Stimulated activated CD8-positive, alpha-beta memory T cell treated with anti-CD3 and anti-CD28 coated beads, Interleukin-4, amount 100 ng/mL, for 48 hours (primary cell): ENCODE measurements at regions not wholly inside any gene's neighbourhood (a gene's known extent, or its start where the extent isn't known, plus 50 kb on each side); places are given as distances from the start of the nearest gene placed in this dataset.

Experiments
- DNase-seq: peaks from one replicate; pipeline ENCODE4 v3.0.0-alpha.2; 2020

DNA sequence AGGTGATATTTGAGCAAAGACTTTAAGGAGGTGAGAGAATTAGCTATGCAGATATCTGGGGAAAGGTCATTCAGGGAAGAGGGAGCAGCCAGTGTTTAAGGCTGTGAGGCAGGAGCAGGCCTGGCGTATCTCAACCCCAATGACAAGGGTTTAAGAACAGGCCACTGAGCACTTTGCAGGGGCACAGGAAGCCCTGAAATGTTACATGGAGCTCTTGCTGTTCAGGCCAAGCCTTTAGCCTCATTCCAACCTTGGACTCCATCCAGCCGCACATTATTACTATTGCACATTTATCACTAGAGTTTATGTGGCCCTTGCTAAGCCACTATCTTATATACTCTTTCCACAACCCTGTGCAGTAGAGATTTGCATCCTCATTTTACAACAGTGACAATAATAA is 114.0 kb downstream of the EFNB1 start:
- no peak for DNase-seq

DNA sequence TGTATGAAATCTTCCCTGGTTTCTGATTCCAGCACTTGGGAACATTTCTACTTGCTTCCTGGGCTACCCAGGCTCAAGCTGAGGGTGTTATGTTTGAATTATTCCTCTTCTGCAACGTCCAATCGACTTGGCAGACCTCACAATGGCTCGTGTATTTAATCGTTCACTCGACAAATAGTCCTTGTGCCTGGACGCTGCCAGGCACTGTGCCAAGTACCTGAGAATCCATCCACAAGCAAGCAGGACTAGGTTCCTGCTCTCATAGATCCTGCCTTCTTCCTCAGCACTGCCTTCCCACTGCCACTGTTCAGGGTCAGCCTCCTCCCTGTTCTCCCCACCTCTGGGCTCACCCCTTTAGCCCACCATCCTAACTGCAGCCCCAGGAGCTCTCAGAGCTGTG is 113.3 kb downstream of the EFNB1 start:
- DNase-seq: no peak

DNA sequence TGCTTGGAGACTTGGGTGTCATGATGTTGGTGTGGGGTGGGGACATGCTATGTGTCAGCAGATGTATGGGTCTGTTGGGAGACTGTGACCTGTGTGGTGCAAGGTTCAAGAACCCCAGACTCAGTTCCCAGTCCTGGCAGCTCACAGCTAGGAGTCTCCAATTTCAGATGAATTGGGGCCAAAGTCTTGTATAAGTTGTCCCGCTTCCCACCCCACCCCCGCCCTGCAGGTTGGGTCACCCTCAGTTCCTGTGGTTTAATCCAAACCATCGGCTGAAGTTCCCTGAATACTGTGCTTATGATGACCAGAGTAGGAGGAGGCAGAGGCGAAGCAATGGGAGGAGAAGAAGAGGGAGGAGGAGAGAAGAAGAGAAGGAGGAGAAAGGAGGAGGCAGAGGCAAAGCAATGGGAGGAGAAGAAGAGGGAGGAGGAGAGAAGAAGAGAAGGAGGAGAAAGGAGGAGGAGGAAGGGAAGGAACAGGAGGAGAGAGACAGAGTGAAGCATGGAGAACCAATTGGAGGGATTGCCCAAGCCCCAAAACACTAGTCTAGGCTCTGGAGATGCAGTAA is 112.6 kb downstream of the EFNB1 start:
- DNase-seq: no peak

DNA sequence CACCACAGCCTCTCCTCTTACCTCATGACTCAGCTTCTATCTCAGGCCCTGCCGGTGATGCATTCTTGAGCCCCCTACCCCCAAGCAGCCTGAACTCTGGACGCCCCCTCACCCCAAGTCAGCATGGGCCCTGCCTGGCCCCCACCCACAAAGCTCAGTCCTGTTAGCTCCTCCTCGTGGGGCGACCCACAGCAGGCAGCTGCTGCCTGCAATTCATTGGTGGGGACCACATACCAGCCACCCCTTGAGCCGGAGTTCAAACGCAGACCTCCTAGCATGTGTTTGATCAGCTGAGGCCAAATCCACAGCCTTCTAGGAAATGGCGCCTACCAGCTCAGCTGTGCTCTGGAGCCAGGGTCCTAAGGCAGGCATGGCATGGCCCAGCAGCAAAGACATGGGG is 111.8 kb downstream of the EFNB1 start:
- no peak for DNase-seq

DNA sequence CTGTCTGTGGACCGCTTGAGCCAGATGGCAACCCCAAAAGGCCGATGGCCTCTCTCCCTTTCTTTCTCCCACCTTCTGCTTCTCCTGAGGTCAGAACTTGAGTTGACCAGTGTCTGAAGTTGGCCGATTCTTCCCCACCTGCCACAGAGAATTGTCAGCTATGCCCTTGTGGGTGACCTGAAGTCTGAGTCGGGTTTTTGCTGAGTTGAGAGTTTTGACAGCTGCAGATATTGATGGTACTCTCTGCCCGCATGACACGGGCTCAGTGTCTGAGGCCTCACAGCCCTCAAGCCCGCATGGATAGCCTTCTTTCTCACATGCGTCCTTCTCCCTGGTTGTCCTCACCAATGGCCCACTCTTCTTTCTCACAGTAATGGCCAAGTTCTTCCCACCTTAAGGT is 111.0 kb downstream of the EFNB1 start:
- DNase-seq: no peak

DNA sequence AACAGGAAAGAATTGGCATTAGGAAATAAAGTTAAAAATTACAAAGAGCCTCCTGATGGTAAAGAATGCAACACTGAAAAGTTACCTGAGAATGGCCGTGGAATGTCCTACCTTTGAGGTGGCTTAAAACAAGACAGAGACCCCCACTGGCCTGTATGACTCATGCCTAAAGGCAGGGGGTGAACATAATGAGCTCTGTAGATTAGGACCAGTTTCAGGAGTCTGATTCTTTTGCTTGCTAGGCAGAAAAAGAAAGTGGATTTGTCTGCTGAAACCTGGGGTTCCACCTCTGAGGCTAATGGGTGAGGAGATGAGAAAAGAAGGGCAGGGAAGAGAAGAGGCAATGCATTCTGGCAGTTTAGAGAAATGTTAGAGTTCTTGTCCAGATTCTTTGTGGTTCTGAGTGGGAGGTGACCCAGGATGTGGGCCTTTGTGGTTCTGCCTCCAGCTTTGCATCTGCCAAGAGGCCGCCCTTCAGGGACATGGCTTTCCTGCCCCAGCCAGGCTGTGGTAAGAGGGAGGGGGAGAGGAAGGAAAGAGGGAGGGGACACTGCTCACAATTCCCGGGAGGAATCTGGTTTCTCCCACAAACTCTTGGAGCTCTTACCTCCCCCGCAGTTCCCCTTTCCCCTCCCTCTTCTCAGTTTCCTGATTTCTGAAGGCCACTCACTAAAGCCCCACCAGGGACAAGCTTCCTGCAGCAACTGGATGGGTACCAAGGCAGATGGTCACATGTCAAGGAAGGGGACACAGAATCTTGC is 109.6 kb downstream of the EFNB1 start:
- no peak for DNase-seq

DNA sequence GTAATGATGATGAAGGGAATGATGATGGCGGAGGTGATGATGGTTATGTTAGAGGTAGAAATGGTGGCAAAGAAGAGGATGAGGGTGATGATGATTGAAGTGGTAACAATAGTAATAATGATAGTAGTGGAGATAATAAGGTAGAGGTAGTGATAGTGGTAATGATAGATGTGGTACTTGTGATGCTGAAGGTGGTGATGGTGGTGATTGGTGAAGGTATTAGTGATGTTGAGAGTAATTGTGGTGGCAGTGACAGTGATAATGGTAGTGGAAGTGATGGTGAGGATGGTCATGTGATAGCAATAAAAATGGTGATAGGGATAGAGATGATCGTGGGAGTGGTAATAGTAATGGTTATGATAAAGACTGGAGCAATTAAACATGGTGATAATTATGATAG is 108.8 kb downstream of the EFNB1 start:
- DNase-seq: no peak

DNA sequence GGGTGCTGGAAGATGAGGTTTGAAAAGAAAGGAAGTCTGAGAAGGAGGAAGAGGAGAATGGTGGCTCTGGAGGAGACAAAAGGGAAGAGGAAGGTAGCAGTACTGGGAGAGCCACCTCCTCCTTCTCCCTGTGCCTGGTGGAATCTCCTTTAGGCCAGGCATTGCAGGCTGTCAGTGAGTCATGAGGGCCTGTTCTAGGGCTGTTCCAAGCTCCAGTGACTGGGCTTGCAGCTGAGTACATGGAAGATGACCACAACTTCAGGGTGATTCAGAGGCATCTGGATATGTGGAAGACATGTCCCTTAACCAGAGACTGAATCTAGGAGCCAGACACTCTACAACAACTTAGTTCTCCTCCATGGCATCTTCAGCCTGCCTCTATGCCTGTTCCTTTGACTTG is 107.8 kb downstream of the EFNB1 start:
- DNase-seq: no peak

DNA sequence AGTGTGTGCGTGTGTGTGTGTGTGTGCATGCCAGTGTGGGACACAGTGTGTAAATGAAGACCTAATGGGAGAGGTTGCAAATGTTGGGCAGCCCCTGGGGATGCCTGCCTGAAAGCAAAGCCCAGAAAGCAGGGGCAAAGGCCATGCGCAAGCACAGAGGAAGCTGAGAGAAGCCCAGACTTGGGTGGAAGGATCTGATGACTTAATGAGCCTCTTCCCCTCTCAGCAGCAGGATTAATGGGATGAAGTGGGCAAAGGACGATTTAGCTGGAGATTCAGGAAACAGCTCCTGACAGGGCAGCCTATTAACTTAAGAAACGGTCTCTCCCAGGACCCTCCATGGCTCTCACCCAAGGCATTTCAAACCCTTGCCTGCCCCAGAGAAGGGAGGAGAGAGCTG is 107.3 kb downstream of the EFNB1 start:
- no peak for DNase-seq

DNA sequence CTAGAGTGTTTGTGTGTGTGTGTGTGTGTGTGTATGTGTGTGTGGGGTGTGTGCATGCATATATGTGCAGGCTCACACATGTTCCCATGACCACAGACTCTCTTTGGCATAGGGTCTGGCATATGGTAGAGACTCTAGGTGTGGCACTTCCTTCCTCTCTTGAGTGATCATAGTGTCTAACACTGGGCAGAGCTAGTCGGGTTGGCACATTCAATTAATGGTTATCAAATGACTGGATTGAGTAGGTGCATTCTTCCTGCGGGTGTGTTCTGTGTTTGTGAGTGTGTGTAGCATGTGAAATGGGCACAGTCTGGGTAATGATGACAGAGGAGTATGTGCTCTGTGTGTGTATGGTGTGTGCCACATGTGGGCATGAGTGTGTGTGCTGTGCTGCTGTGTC is 106.5 kb downstream of the EFNB1 start:
- DNase-seq: no peak

DNA sequence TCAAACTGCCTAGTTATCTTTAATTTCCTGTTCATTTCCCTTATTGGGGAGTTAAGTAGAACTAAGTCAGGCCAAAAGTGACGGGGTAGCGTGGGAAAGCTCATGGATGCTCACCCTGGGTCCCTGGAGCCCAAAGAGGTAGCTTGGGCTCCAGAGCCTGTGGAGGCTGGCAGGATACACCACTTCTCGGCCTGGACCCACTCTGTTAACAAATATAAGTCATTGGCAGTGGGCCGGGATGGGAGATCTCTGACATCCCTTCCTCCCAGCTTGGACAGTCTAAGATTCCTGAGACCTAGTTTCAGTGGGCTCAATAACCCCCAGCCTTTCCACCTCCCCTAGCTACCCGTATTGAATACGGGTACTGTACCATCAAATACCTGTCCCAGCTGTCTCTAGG is 106.1 kb downstream of the EFNB1 start:
- DNase-seq: no peak

DNA sequence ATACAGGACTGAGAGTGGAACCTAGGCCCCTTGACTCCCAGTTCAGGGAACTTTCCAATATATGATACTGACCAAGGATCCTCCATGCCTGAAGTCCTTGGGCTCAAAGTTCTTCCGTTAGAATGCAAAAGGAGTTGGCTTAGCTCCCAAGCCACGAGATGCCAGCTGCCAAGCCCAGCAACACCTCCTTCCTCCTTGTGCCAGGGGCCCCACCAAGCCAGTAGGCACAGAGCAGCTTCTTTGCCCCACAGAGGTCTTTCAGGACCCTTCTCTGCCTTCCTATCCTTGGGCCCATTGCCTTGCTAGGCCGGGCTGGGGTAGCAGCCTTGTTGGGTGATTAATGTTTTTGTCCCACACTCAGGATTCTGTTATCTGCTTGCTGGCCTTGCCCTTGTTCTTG is 105.6 kb downstream of the EFNB1 start:
- no peak for DNase-seq

DNA sequence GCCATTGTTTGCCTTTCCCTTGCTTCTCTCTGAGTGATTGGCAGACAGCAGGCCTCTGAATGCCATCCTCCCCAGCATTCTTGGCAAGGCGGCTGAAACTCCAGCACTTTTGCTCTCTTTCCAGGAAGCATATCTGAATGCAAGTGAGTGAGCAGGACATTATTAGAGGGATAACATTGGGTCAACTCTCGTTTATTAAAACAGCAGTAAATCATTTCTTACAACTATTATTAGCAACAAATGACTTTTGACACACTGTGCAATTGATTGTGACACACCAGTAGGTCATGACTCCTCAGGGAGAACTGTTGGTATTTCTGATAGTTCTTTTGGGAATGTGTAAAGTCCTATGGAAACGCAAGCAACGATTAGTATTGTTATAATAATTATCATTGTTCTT is 103.8 kb downstream of the EFNB1 start:
- DNase-seq: no peak

DNA sequence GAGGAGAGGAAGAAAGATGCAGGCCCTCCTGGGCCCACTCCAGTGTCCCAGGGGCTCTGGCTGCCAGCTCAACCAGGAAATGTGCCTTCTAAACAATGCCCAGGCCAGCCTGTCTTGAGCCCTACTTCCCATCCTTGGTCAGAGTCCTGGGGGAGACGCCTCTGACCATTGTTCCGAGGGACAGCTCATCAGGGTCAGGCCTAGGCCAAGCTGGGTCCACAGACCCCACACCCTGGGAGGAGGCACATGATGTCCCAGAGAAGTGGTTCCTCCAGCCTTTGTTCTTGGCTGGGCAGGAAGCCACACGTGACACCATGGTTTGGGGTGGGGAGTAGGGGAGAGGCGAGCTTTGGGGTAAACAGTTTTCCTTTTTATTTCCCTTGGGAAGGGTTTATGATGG is 102.5 kb downstream of the EFNB1 start:
- DNase-seq: no peak

DNA sequence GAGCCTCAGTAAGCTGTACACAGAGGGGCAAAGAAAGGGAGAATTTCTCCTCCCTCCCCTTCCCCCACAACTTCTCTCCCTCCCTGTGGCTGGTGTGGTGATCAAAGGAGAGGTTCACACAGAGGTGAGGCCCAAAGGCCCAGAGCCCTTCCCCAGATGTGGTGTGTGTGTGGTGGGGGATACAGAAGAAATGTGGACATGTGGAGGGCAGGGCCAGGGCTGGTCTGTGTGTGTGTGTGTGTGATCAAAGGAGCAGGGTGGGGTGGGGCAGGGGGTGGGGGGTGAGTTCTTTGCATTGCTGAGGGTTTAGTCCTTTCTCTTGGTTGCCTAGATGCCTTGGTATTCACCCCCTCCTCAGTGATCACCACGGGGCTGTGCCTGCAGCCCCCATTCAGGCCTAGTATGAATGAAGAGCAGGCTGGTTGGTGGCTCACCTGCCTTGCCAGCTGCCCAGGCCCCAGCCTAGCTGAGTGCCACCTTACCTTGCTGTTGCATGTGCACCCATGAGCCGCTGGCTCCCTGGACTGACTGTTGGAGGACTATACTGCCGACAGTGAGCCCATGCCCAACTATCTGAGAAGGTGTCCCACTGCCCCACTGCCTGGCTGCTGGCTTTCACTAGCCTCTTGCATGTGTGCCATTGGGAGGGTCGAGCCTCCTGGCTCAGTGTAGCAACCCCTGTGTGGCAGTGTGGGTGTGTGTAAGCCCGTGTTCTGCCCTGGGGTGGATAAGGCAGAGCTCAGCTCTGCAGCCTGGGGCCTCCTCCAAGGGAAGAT is 101.9 kb downstream of the EFNB1 start:
- DNase-seq: no peak

DNA sequence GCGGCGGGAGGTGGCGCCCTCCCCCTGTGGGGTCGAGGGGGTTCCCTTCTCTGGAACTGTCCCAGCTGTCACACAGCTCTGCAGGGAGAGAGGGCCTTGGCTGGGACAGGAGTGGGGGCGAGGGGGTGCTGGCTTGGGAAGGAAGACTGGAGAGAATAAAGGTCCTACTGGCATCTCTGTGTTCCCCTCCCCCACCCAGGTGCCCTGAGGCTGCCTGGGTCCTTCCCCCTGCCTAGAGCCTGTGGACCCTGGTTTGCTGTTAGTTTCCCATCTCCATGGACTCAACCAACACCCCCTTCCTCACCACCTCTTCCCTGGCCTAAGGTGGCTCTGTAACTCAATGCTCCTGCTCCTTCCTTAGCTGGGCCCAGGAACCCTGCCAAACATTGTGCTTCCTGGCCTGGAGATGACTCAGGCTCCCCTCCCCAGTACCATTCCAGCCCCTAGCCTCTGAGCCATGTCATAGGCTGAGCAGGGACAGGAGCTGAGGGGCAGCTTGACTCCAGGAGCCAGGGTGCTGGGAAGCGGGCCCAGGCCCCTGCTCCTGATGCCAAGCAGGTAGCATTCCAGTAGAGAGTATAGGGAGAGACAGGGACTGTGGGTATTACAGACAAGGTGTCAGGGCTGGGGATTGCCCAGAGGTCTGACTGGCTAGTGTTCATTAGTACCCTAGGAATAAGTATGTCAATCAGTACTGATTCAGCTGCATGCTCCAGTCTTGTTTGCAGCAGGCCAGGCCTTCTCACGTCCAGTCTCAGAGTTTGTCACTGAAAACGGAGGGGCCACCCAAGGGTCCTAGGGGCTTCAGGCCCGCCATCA is 100.7 kb downstream of the EFNB1 start:
- no peak for DNase-seq

DNA sequence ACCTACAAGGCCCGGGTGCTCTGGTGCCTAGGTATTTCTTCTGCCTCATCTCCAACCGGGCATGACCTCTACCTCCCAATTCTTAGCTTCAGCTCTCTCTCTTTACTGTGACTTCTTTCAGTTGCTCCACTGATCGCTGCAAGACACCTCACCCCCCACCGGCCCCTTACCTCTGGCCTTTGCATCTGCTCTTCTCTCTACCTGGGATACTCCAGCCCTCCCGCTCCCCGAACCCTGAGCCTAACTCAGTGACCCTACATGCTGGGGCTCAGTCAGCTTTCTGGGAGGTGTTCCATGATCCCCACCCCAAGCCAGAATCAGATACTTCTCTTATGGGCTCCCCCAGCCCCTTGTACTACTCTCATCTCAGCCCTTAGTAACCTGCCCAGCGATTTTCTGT is 99.6 kb downstream of the EFNB1 start:
- DNase-seq: no peak

DNA sequence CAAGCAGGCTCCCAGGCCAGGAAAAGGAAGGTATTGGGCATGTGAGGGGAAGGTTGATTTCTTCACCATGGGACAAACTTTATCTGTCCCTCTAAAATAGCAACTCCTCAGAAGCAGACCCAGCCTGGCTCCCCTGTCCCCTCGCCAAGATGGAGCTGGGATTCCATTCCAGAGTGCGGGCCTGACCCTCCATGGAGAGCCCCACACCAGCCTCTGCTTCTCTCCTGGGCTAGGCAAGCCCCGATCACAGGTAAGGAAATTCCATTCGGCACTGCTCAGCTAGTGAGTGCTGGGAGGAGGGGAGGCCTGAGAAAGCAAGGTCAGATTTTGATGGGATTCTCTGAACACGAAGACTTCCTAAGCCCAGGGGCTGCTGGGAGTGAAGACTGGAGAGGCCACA is 98.4 kb downstream of the EFNB1 start:
- DNase-seq: no peak

DNA sequence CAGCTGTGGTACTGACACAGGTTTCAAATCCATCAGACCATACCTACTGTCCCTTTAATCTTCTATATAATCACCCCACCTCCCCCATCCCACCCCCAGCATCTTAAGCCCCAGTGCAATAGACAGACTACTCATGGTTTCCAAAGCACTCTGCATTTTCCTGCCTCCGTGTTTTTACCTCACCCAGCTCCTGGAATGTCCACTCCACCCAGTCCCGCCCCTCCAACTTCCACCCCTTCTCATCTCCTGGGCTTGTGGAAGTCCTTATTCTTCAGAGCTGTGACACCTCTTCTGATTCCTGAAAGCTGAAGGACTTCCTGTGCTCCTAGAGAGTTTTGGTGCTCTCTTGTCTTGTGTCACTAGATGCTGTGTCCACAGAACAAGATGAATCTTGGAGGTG is 94.3 kb downstream of the EFNB1 start:
- DNase-seq: no peak

DNA sequence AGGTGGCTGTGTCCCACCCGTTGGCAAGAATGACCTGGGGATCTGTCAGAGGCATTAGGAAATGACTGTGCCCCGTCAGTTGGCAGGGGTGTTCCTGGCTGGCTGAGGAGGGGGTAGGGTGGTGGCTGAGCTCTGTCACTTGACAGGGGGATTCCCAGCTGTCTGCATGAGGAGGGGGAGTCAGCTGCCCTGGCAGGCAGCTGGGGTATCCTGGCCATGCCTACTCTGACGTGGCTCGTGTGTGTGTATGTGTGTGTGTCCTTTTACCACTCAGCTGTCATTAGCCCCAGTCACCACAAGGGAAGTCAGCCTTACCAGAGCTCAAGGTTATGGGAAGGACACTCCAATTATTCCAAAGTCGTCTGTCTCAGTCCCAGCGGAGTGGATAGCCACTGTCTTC is 93.2 kb downstream of the EFNB1 start:
- DNase-seq: no peak

DNA sequence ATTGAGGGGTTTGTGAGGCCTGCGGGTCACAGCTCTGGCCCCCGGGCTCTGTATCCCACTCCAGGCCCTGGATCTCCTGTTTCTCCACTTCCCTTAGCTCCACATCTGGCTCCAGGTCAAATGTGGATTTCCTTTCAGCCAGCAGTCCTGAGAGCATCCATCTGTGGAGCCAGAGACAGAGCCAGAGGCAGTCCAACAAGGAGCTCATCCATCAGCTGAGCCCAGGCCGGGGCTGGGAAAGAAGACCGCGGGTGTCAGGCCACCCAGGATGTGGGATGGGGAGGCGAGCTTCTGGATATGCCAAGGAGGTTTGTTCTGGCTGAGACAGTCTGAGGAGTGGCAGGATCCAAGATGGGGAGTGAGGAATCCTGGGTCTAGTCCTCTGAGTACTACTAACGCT is 91.7 kb downstream of the EFNB1 start:
- no peak for DNase-seq

DNA sequence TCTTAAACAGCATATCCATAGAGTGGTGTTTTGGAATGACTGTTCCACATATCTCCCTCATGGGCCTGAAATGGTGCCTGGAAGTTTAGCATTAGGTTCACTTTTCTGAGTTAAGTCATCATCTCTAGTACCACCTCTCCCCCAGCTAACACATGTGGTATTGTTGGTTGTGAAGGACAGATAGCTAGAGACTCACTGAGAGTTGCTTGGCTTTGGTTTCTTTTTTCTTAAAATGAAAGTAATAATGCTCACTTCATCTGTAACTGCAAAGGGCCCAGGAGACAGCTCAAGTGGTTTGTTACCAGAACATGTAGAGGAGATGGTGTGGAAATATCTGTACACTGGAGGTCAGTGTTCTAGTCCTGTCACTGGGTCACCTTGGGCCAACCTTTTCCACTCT is 90.9 kb downstream of the EFNB1 start:
- no peak for DNase-seq

DNA sequence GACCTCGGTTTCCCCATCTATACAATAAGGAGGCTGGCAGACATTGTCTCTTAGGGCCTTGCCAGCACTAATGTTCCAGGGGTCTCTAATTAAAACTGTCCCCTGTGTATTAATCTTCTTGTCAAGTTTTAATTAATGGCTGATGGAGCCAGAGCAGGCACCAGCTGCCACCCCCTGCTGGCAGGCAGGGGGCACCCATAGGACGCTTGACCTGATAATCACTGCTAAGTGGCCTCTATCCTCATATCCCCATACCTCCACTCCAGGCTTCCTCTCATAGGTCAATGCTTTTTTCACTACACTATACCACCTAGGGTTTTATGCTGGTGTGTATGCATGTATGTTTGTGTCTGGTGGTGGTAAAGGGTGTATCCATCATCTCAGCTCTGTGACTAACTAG is 89.4 kb downstream of the EFNB1 start:
- no peak for DNase-seq

DNA sequence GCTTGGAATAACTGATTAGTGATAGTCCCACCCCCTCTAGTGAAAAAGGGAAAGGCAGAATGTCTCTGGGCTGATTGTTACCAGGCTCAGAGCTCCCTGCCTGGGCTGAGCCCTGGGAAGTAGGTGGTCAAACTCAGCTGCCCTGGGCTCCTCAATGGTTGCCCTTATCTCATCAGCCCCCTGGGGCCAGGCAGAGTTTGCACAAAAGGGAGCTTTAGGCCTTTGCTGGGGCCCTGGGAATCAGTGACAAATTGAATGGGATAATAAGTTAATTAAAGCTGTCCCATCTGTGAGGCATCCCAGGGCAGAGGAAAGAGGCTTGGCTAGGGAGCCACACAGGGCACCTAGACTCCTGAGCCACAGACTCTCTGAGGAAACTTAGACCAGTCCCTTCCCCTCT is 89.0 kb downstream of the EFNB1 start:
- DNase-seq: no peak
